ENCODE measurements at regions not wholly inside any gene's neighbourhood (a gene's known extent, or its start where the extent isn't known, plus 50 kb on each side); places are given as distances from the start of the nearest gene placed in this dataset.
A peak's percentile ranks its signal among the peaks of the same experiment; 100 is the strongest.

- ATAC-seq (ENCODE audit: insufficient read depth, low FRiP score) (no peak), DNase-seq (no peak)
- TF ChIP-seq CTCF (IDR thresholded peaks at IDR 0.05; ENCODE audit: control extremely low read depth, extremely low read depth) = no peak
- H3K4me3 ChIP-seq = no peak overlapping the region
- no peaks in the 10 kb centered on the region for H3K9me3 ChIP-seq (ENCODE audit: control insufficient read depth in 4 of 4, insufficient read depth in 3 of 4, low read length in 3 of 4)
- WGBS, 2 donors = 70 to 79% methylated on average over 1 of the region's 1 CpG
- peaks cover 0 to 14% (median 0%) of the 10 kb centered on the region in 5 donors for H3K4me1 ChIP-seq (ENCODE audit: control insufficient read depth in 5 of 5, insufficient read depth in 5 of 5, low read length in 5 of 5)
- no peaks in the 10 kb centered on the region for H3K36me3 ChIP-seq (ENCODE audit: control insufficient read depth in 4 of 4, insufficient read depth in 4 of 4, low read length in 4 of 4)
- no peak overlapping the region for H3K27ac ChIP-seq (ENCODE audit: low read depth in 1 of 2, low read length in 1 of 2)
- H3K9ac ChIP-seq (ENCODE audit: insufficient read depth in 1 of 2, low read length in 2 of 2) = no peak overlapping the region
- peaks cover 0 to 3% (median 0%) of the 10 kb centered on the region in 3 donors for H3K27me3 ChIP-seq (ENCODE audit: control insufficient read depth in 3 of 3, insufficient read depth in 3 of 3, low read length in 2 of 3)
These were observed 353.0 kb upstream of the RUNX1 start for GRCh38 chr21:35402061-35402460.

- Histone ChIP-seq H3K9me3 (ENCODE audit: control insufficient read depth in 4 of 4, insufficient read depth in 3 of 4, low read length in 3 of 4) (no peaks in the 10 kb centered on the region), H3K4me1 (ENCODE audit: control insufficient read depth in 5 of 5, insufficient read depth in 5 of 5, low read length in 5 of 5) (peaks cover 0 to 10% (median 0%) of the 10 kb centered on the region in 5 donors), H3K36me3 (ENCODE audit: control insufficient read depth in 4 of 4, insufficient read depth in 4 of 4, low read length in 4 of 4) (no peaks in the 10 kb centered on the region), H3K27ac (ENCODE audit: low read depth in 1 of 2, low read length in 1 of 2) (no peak overlapping the region), H3K27me3 (ENCODE audit: control insufficient read depth in 3 of 3, insufficient read depth in 3 of 3, low read length in 2 of 3) (peaks cover 0 to 3% (median 0%) of the 10 kb centered on the region in 3 donors), H3K4me3 (no peak overlapping the region), H3K9ac (ENCODE audit: insufficient read depth in 1 of 2, low read length in 2 of 2) (no peak overlapping the region)
- ATAC-seq (ENCODE audit: insufficient read depth, low FRiP score) (no peak), DNase-seq (no peak)
- no peak for TF ChIP-seq CTCF (IDR thresholded peaks at IDR 0.05; ENCODE audit: control extremely low read depth, extremely low read depth)
- 73 to 82% methylated on average over 4 of the region's 4 CpGs for WGBS, 2 donors
These were observed 352.4 kb upstream of the RUNX1 start for GRCh38 chr21:35401476-35401875.

GRCh38 chr21:35400233-35400939, 351.3 kb upstream of the RUNX1 start:
- TF ChIP-seq CTCF (IDR thresholded peaks at IDR 0.05; ENCODE audit: control extremely low read depth, extremely low read depth) = peak; percentile 36
- no peak overlapping the region for H3K4me3 ChIP-seq
- ATAC-seq (ENCODE audit: insufficient read depth, low FRiP score) = peak; percentile 63
- no peaks in the 10 kb centered on the region for H3K36me3 ChIP-seq (ENCODE audit: control insufficient read depth in 4 of 4, insufficient read depth in 4 of 4, low read length in 4 of 4)
- H3K27me3 ChIP-seq (ENCODE audit: control insufficient read depth in 3 of 3, insufficient read depth in 3 of 3, low read length in 2 of 3) = peaks cover 0 to 3% (median 0%) of the 10 kb centered on the region in 3 donors
- H3K27ac ChIP-seq (ENCODE audit: low read depth in 1 of 2, low read length in 1 of 2) = no peak overlapping the region
- H3K4me1 ChIP-seq (ENCODE audit: control insufficient read depth in 5 of 5, insufficient read depth in 5 of 5, low read length in 5 of 5) = peaks cover 0 to 5% (median 0%) of the 10 kb centered on the region in 5 donors
- no peak overlapping the region for H3K9ac ChIP-seq (ENCODE audit: insufficient read depth in 1 of 2, low read length in 2 of 2)
- H3K9me3 ChIP-seq (ENCODE audit: control insufficient read depth in 4 of 4, insufficient read depth in 3 of 4, low read length in 3 of 4) = no peaks in the 10 kb centered on the region
- peak; percentile 22 to 84 (median 76) for DNase-seq
- WGBS, 2 donors = 24 to 39% methylated on average over 8 of the region's 8 CpGs
